HEK293 (cell line): ENCODE measurements at regions not wholly inside any gene's neighbourhood (a gene's known extent, or its start where the extent isn't known, plus 50 kb on each side); places are given as distances from the start of the nearest gene placed in this dataset.

Experiments
- ATF2 ChIP-seq: fragments of 450-650 bp; formaldehyde crosslinking; IDR thresholded peaks from 2 replicates; pipeline ENCODE4 v1.5.1; 2016; ENCODE audit warnings: missing biosample characterization, missing genetic modification characterization, low read depth
- CTCF ChIP-seq: fragments of 450-650 bp; formaldehyde crosslinking; IDR thresholded peaks from 2 replicates; pipeline ENCODE4 v1.5.1; 2016; ENCODE audit warnings: missing biosample characterization, missing genetic modification characterization
- REST ChIP-seq: fragments of 450-650 bp; formaldehyde crosslinking; IDR thresholded peaks from 2 replicates; pipeline ENCODE4 v1.5.1; 2016; ENCODE audit warnings: missing biosample characterization, missing genetic modification characterization
- ZBTB8A ChIP-seq: fragments of 450-650 bp; formaldehyde crosslinking; IDR thresholded peaks from 2 replicates; pipeline ENCODE4 v1.5.1; 2016; ENCODE audit warnings: missing biosample characterization, missing genetic modification characterization
- ZNF24 ChIP-seq: fragments of 450-650 bp; formaldehyde crosslinking; IDR thresholded peaks from 2 replicates; pipeline ENCODE4 v1.5.1; 2016; ENCODE audit warnings: missing biosample characterization, missing genetic modification characterization
- ZNF274 ChIP-seq, 2 experiments: fragments of 200-500 bp in 1 of 2; fragments of 450-650 bp in 1 of 2; sonication (Bioruptor generic) in 1 of 2; formaldehyde crosslinking in 1 of 2; IDR thresholded peaks; 2 replicates each; pipeline versions ENCODE4 v1.5.1 to v1.6.1; 2014 to 2016; ENCODE audit warnings: borderline replicate concordance in 1 of 2, inconsistent platforms in 1 of 2, low read length in 1 of 2, missing biosample characterization in 1 of 2, missing genetic modification characterization in 1 of 2
- ZNF324 ChIP-seq: fragments of 450-650 bp; formaldehyde crosslinking; IDR thresholded peaks from 2 replicates; pipeline ENCODE4 v1.5.1; 2016; ENCODE audit warnings: missing biosample characterization, missing genetic modification characterization
- ZNF629 ChIP-seq: fragments of 450-650 bp; formaldehyde crosslinking; IDR thresholded peaks from 2 replicates; pipeline ENCODE4 v1.5.1; 2017; ENCODE audit warnings: missing biosample characterization, missing genetic modification characterization
- ZNF707 ChIP-seq: fragments of 450-650 bp; formaldehyde crosslinking; IDR thresholded peaks from 2 replicates; pipeline ENCODE4 v1.5.1; 2016; ENCODE audit warnings: missing biosample characterization, missing genetic modification characterization
- ZNF830 ChIP-seq: fragments of 450-650 bp; IDR thresholded peaks from 2 replicates; pipeline ENCODE4 v1.5.0; 2018; ENCODE audit warnings: missing biosample characterization, missing genetic modification characterization, low read depth, mild to moderate bottlenecking, moderate library complexity

GRCh38 chr13:20295956-20296355 lies 63.8 kb upstream of the GJB6 start:
- TF ChIP-seq CTCF (tag by site-specific recombination) (no peak), REST (tag by site-specific recombination) (no peak), ZNF830 (tag by site-specific recombination) (no peak), ZNF707 (no peak), ZNF274 (IDR thresholded peaks at IDR 0.05; ENCODE audit: low read length) (no peak), ZNF274 (tag by site-specific recombination; IDR thresholded peaks at IDR 0.05; ENCODE audit: borderline replicate concordance) (no peak), ZNF24 (tag by site-specific recombination) (no peak), ATF2 (tag by site-specific recombination) (no peak), ZNF629 (no peak), ZBTB8A (tag by site-specific recombination) (no peak), ZNF324 (tag by site-specific recombination) (no peak)
